ENCODE measurements at regions not wholly inside any gene's neighbourhood (a gene's known extent, or its start where the extent isn't known, plus 50 kb on each side); places are given as distances from the start of the nearest gene placed in this dataset.

- DNase-seq = no peak
Measured at GRCh38 chr2:47315475-47315874, 53.6 kb upstream of the EPCAM start.

DNA sequence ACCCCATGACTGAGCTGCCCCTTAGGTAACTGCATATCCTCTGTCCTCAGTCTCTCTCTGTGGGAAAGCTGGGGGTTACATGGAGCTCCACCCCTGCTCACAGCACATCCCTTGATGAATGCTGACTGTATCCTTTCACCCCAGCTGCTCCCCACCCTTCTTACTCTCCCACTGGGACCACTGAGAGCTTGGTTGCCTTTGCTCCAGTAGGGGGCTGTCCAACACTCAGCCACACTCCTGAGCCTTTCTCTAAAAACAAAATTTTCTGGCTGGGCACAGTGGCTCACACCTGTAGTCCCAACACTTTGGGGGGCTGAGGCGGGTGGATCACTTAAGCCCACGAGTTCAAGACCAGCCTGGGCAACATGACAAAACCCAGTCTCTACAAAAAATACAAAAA is 55.4 kb upstream of the EPCAM start:
- no peak for DNase-seq

DNA sequence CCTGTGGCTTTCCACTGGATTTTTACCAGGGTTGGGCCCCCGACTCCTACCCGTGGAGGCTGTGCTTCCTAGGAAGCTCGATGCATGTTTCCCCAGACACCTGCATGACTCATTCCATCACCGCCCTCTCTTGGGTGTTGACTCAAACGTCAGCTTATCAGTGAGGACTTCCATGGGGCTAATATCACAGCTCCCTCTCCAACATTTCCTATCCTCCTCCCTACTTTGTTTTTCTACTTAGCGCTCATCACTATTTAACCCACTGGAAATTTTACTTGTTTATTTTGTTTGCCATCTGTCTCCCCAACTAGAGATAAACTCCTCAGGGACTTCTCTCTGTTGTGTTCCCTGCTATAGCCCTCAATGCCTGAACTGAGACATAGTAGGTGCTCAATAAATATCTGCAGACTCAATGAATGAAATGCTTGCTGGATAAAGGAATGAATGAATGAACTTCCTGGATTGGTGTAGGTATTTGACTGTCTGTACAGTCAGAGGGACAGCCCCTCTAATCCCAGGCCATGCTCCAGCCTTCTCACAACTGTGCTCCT is 55.9 kb upstream of the EPCAM start:
- DNase-seq = no peak

DNA sequence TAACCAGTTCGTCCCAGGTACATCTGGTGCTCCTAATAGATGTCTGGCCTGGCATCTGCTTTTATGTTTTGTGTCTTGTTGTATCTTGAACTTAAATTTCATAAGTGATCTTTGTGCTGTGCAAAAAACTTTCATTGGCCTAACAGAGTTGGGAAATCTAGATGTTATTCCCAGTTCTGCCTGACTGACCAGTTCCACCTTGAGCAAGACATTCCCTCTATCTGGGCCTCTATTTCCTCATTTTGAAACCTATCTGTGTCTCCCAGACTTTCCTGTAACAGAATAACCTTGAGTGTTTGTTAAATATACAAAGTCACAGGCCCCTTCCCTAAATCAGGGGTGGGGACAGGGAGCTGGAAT is 56.6 kb upstream of the EPCAM start:
- no peak for DNase-seq

DNA sequence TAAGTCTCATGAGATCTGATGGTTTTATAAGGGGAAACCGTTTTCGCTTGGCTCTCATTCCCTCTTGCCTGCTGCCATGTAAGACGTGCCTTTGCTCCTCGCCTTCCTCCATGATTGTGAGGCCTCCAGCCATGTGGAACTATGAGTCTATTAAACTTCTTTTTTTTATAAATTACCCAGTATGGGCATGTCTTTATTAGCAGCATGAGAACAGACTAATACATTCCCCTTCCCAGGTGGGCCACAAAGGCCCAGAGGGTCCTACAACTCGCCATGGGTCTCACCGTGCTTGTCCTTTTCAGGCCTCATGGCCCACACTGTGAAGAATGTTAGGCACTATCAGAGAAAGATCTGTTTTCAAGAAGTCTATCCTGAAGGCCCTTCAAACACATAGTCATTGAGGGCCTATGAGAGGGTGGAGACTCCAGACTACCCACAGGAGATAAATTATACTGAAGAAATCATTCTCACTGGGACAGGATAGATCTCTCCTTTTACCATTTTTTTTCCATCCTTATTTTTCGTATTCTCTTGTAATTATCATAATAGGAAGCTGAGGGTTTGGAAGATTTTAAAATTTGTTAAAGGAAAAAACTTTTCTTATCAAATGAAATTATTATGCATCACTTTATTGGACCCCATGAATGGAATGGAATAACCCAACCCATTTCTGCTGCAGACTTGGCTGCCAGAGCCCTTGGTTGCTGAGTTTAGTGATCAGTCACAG is 57.2 kb upstream of the EPCAM start:
- DNase-seq = no peak

- peak; percentile 29 for DNase-seq
Measured at GRCh38 chr2:47310801-47311560, 58.1 kb upstream of the EPCAM start.

DNA sequence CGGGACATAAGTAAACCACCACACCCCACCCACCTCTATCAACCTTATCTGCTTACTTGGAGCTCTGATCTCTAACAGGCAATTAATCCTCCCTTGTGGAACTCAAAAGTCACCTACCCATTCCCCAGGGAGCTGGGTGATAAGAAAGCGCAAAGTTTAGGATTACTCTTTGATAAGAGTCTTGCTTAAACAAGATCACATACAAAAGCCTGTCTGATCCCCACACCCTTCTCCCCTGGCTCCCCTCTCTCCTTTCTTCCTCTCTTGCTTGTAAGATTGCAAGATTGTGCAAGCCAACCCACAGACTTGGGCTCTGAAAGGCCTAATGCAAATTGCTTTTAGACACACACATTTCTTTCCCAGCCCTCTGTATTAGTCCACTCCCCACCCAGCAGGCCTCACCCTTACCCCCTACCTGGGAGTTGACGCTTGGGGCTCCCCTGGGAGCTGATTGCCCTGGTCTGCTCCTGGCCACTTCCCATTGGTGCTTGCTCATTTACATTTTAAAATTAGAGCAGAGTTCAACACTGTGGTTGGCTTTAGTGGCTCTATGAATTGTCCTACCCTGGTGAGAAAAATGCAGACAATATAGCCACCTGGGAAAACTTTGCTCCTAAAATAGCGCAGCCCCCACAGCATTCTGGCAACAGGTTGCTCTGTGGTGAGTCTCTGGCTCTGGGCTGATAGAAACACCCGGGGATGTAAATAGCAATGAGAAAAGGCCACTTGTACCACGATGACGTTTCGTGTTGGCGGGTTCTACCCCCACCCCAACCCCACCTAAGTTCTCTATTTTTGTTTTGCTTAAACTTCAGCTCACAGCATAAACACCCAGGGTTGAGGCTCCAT is 58.9 kb upstream of the EPCAM start:
- peak; percentile 24 for DNase-seq

DNA sequence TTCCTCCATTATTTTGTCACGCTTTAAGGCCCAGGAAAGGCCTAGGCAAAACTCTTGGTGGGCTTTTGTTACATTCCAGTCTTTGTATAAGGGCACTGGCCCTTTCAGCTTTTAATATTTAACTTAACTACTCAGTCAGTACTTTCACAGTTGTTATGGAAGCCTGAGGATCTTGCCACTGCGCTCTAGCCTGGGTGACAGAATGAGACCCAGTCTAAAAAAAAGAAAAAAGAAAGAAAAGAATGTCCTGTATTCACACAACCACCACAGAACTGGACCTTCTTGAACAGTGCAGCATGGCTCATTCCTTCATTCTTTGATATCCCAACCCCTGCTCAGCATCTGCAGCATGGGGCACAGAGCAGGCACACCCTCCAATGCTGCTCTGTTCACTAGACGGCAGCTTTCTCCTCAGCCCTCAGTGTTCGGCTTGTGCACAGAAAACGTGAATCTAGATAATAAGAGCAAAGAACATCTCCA is 59.6 kb upstream of the EPCAM start:
- DNase-seq = no peak

GRCh38 chr2:47307066-47307465 is 62.0 kb upstream of the EPCAM start:
- no peak for DNase-seq

GRCh38 chr2:47304654-47305053 is 64.5 kb upstream of the EPCAM start:
- no peak for DNase-seq

- no peak for DNase-seq
Measured at GRCh38 chr2:47303341-47304148, 65.6 kb upstream of the EPCAM start.

- no peak for DNase-seq
Measured at GRCh38 chr2:47302308-47302707, 66.8 kb upstream of the EPCAM start.

- DNase-seq = no peak
Measured at GRCh38 chr2:47301731-47302130, 67.4 kb upstream of the EPCAM start.

- DNase-seq = no peak
Measured at GRCh38 chr2:47301277-47301618, 67.9 kb upstream of the EPCAM start.

GRCh38 chr2:47300609-47301276 is 68.4 kb upstream of the EPCAM start:
- DNase-seq = no peak

- no peak for DNase-seq
Measured at GRCh38 chr2:47300081-47300480, 69.0 kb upstream of the EPCAM start.

DNA sequence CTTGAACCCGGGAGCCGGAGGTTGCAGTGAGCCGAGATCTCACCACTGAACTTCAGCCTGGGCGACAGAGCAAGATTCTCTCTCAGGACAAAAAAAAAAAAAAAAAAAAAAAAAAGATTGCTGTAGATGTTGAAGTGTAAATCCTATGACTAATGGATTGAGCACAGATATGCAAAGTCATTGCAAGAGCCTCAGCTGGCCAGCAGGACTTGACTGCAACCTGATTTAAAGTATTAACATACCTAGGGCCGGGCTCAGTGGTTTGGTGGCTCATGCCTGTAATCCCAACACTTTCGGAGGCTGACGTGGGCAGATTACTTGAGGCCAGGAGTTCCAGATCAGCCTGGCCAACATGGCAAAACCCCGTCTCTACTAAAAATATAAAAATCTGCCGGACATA is 69.6 kb upstream of the EPCAM start:
- DNase-seq = no peak

- no peak for DNase-seq
Measured at GRCh38 chr2:47298771-47299170, 70.3 kb upstream of the EPCAM start.

- no peak for DNase-seq
Measured at GRCh38 chr2:47297767-47298425, 71.2 kb upstream of the EPCAM start.

- DNase-seq = no peak
Measured at GRCh38 chr2:47295981-47296635, 73.0 kb upstream of the EPCAM start.
